ENCODE measurements at regions not wholly inside any gene's neighbourhood (a gene's known extent, or its start where the extent isn't known, plus 50 kb on each side); places are given as distances from the start of the nearest gene placed in this dataset.
A peak's percentile ranks its signal among the peaks of the same experiment; 100 is the strongest.

DNA sequence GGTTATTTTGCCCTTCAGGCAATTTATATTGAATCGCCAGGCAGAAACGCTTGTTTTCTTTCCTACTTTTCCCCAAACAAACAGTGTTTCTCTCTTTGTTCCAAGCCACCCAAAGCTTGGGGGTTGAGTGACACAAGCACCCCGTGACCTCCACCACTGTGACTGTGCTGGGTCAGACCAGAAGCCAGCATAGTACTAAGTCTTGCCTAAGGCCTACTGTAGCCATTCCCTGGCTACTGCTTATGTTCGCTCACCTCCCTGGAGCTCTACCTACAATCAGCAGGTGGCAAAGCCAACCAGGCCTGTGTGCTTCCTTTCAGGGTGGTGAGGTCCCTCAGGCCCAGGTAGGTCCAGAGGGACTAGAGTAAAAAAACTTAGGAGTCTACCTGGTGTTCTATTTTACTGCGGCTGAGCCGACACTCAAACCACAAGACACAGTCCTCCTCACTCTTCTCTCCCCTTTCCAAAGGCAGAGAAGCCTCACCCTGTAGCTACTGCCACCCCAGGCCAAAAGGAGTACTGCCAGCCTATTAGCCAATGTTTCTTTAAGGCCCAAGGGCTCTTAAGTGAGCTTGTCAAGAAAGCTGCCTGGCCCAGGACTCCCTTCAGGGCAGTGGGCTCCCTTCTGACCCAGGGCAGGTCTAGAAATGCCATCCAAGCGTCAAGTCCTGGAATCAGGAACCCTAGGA lies 411.8 kb upstream of the MIS18BP1 start:
- no peak for TF ChIP-seq ZC3H10 (CRISPR knock-in tag; IDR thresholded peaks at IDR 0.05)
- TF ChIP-seq, protein P1, sequence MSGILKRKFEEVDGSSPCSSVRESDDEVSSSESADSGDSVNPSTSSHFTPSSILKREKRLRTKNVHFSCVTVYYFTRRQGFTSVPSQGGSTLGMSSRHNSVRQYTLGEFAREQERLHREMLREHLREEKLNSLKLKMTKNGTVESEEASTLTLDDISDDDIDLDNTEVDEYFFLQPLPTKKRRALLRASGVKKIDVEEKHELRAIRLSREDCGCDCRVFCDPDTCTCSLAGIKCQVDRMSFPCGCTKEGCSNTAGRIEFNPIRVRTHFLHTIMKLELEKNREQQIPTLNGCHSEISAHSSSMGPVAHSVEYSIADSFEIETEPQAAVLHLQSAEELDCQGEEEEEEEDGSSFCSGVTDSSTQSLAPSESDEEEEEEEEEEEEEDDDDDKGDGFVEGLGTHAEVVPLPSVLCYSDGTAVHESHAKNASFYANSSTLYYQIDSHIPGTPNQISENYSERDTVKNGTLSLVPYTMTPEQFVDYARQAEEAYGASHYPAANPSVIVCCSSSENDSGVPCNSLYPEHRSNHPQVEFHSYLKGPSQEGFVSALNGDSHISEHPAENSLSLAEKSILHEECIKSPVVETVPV (CRISPR knock-in tag; IDR thresholded peaks at IDR 0.05), result no peak
- no peak for TF ChIP-seq SNAI2 (CRISPR knock-in tag; IDR thresholded peaks at IDR 0.05)
- no peak for TF ChIP-seq TCF4 (CRISPR knock-in tag; IDR thresholded peaks at IDR 0.05; ENCODE audit: borderline replicate concordance)
- TF ChIP-seq ARNTL (CRISPR knock-in tag; IDR thresholded peaks at IDR 0.05; ENCODE audit: borderline replicate concordance, low read depth), result no peak
- TF ChIP-seq, protein P2, sequence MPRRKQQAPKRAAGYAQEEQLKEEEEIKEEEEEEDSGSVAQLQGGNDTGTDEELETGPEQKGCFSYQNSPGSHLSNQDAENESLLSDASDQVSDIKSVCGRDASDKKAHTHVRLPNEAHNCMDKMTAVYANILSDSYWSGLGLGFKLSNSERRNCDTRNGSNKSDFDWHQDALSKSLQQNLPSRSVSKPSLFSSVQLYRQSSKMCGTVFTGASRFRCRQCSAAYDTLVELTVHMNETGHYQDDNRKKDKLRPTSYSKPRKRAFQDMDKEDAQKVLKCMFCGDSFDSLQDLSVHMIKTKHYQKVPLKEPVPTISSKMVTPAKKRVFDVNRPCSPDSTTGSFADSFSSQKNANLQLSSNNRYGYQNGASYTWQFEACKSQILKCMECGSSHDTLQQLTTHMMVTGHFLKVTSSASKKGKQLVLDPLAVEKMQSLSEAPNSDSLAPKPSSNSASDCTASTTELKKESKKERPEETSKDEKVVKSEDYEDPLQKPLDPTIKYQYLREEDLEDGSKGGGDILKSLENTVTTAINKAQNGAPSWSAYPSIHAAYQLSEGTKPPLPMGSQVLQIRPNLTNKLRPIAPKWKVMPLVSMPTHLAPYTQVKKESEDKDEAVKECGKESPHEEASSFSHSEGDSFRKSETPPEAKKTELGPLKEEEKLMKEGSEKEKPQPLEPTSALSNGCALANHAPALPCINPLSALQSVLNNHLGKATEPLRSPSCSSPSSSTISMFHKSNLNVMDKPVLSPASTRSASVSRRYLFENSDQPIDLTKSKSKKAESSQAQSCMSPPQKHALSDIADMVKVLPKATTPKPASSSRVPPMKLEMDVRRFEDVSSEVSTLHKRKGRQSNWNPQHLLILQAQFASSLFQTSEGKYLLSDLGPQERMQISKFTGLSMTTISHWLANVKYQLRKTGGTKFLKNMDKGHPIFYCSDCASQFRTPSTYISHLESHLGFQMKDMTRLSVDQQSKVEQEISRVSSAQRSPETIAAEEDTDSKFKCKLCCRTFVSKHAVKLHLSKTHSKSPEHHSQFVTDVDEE (CRISPR knock-in tag; IDR thresholded peaks at IDR 0.05), result no peak
- no peak for TF ChIP-seq ISL1 (CRISPR knock-in tag; IDR thresholded peaks at IDR 0.05)
- TF ChIP-seq GLIS3 (CRISPR knock-in tag; IDR thresholded peaks at IDR 0.05), result no peak
- TF ChIP-seq PPARA (CRISPR knock-in tag; IDR thresholded peaks at IDR 0.05; ENCODE audit: borderline replicate concordance), result no peak
- TF ChIP-seq CSDC2 (CRISPR knock-in tag; IDR thresholded peaks at IDR 0.05), result no peak
- no peak for TF ChIP-seq ZNF8 (CRISPR knock-in tag; IDR thresholded peaks at IDR 0.05)
- no peak for TF ChIP-seq ESRRG (CRISPR knock-in tag; IDR thresholded peaks at IDR 0.05)
- no peak for TF ChIP-seq ZNF70 (CRISPR knock-in tag; IDR thresholded peaks at IDR 0.05)
- TF ChIP-seq, protein P3, sequence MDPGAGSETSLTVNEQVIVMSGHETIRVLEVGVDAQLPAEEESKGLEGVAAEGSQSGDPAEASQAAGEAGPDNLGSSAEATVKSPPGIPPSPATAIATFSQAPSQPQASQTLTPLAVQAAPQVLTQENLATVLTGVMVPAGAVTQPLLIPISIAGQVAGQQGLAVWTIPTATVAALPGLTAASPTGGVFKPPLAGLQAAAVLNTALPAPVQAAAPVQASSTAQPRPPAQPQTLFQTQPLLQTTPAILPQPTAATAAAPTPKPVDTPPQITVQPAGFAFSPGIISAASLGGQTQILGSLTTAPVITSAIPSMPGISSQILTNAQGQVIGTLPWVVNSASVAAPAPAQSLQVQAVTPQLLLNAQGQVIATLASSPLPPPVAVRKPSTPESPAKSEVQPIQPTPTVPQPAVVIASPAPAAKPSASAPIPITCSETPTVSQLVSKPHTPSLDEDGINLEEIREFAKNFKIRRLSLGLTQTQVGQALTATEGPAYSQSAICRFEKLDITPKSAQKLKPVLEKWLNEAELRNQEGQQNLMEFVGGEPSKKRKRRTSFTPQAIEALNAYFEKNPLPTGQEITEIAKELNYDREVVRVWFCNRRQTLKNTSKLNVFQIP (CRISPR knock-in tag; IDR thresholded peaks at IDR 0.05; ENCODE audit: borderline replicate concordance, low read depth), result no peak
- no peak for TF ChIP-seq ZFP30 (CRISPR knock-in tag; IDR thresholded peaks at IDR 0.05)
- no peak for TF ChIP-seq ZNF565 (CRISPR knock-in tag; conservative IDR thresholded peaks at IDR 0.05; ENCODE audit: low read depth)
- no peak for TF ChIP-seq BACH2 (CRISPR knock-in tag; IDR thresholded peaks at IDR 0.05; ENCODE audit: borderline replicate concordance)
- TF ChIP-seq, protein P4, sequence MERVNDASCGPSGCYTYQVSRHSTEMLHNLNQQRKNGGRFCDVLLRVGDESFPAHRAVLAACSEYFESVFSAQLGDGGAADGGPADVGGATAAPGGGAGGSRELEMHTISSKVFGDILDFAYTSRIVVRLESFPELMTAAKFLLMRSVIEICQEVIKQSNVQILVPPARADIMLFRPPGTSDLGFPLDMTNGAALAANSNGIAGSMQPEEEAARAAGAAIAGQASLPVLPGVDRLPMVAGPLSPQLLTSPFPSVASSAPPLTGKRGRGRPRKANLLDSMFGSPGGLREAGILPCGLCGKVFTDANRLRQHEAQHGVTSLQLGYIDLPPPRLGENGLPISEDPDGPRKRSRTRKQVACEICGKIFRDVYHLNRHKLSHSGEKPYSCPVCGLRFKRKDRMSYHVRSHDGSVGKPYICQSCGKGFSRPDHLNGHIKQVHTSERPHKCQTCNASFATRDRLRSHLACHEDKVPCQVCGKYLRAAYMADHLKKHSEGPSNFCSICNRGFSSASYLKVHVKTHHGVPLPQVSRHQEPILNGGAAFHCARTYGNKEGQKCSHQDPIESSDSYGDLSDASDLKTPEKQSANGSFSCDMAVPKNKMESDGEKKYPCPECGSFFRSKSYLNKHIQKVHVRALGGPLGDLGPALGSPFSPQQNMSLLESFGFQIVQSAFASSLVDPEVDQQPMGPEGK (CRISPR knock-in tag; IDR thresholded peaks at IDR 0.05; ENCODE audit: borderline replicate concordance), result no peak

DNA sequence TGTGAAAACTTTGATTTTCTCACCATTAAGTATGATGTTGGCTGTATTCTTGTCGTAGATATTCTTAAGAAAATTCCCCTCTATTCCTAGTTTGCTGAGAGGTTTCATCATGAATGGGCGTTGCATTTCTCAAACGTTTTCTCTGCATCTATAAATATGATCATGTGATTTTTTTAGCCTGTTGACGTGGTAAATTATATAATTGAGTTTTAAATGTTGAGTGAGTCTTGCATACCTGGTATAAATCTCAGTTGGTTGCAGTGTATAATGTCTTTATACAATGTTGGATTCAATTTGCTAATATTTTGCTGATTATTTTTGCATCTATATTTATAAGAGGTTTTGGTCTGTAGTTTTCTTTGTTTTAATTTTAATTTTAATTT lies 405.9 kb upstream of the MIS18BP1 start:
- TF ChIP-seq PPARA (CRISPR knock-in tag; IDR thresholded peaks at IDR 0.05; ENCODE audit: borderline replicate concordance) (no peak), BACH2 (CRISPR knock-in tag; IDR thresholded peaks at IDR 0.05; ENCODE audit: borderline replicate concordance) (no peak), GLIS3 (CRISPR knock-in tag; IDR thresholded peaks at IDR 0.05) (no peak), ZFP3 (CRISPR knock-in tag; IDR thresholded peaks at IDR 0.05) (no peak), ZC3H10 (CRISPR knock-in tag; IDR thresholded peaks at IDR 0.05) (no peak)
- TF ChIP-seq, protein P2 (CRISPR knock-in tag; IDR thresholded peaks at IDR 0.05), result no peak
- TF ChIP-seq, protein P3 (CRISPR knock-in tag; IDR thresholded peaks at IDR 0.05; ENCODE audit: borderline replicate concordance, low read depth), result no peak
- ATAC-seq, result no peak

More for the DNA sequence above, 411.8 kb upstream of the MIS18BP1 start:
- peak; percentile 45; the same call in 1 of the 3 replicates for ATAC-seq
